ENCODE measurements at regions not wholly inside any gene's neighbourhood (a gene's known extent, or its start where the extent isn't known, plus 50 kb on each side); places are given as distances from the start of the nearest gene placed in this dataset.

GRCh38 chr1:177891809-177892208 is 78.0 kb downstream of the SEC16B start:
- Histone ChIP-seq H3K4me1 (no peaks in the 10 kb centered on the region), H3K27me3 (no peaks in the 10 kb centered on the region), H3K27ac (no peak overlapping the region), H3K4me3 (no peak overlapping the region), H3K36me3 (no peaks in the 10 kb centered on the region), H3K9me3 (no peaks in the 10 kb centered on the region)
- intact Hi-C loops (cut with DNase I; ENCODE audit: low total_unique reads), result no loop called here
- TF ChIP-seq CTCF (IDR thresholded peaks at IDR 0.05) (no peak), POLR2A (IDR thresholded peaks at IDR 0.05) (no peak)
- DNase-seq, result no peak

- no peaks in the 10 kb centered on the region for H3K9me3 ChIP-seq
- H3K4me3 ChIP-seq, result no peak overlapping the region
- no peaks in the 10 kb centered on the region for H3K4me1 ChIP-seq
- no peak overlapping the region for H3K27ac ChIP-seq
- intact Hi-C loops (cut with DNase I; ENCODE audit: low total_unique reads), result no loop called here
- no peak for DNase-seq
- H3K36me3 ChIP-seq, result no peaks in the 10 kb centered on the region
- no peaks in the 10 kb centered on the region for H3K27me3 ChIP-seq
- no peak for TF ChIP-seq CTCF (IDR thresholded peaks at IDR 0.05)
Measured at GRCh38 chr1:177890479-177890878, 79.4 kb downstream of the SEC16B start.

GRCh38 chr1:177884479-177885021 is 85.3 kb downstream of the SEC16B start:
- Histone ChIP-seq H3K4me1 (no peaks in the 10 kb centered on the region), H3K4me3 (no peak overlapping the region), H3K36me3 (no peaks in the 10 kb centered on the region), H3K9me3 (no peaks in the 10 kb centered on the region), H3K27me3 (no peaks in the 10 kb centered on the region), H3K27ac (no peak overlapping the region)
- no peak for DNase-seq
- TF ChIP-seq POLR2A (IDR thresholded peaks at IDR 0.05) (no peak), CTCF (IDR thresholded peaks at IDR 0.05) (no peak)
- intact Hi-C loops (cut with DNase I; ENCODE audit: low total_unique reads), result no loop called here

- intact Hi-C loops (cut with DNase I; ENCODE audit: low total_unique reads), result no loop called here
- H3K4me1 ChIP-seq, result no peaks in the 10 kb centered on the region
- H3K4me3 ChIP-seq, result no peak overlapping the region
- no peak for DNase-seq
- no peak for TF ChIP-seq POLR2A (IDR thresholded peaks at IDR 0.05)
- TF ChIP-seq CTCF (IDR thresholded peaks at IDR 0.05), result no peak
- H3K27ac ChIP-seq, result no peak overlapping the region
- no peaks in the 10 kb centered on the region for H3K36me3 ChIP-seq
- H3K27me3 ChIP-seq, result no peaks in the 10 kb centered on the region
- no peaks in the 10 kb centered on the region for H3K9me3 ChIP-seq
Measured at GRCh38 chr1:177883581-177883980, 86.3 kb downstream of the SEC16B start.

- intact Hi-C loops (cut with DNase I; ENCODE audit: low total_unique reads), result no loop called here
- Histone ChIP-seq H3K36me3 (no peaks in the 10 kb centered on the region), H3K4me1 (no peaks in the 10 kb centered on the region), H3K9me3 (no peaks in the 10 kb centered on the region), H3K27me3 (no peaks in the 10 kb centered on the region), H3K4me3 (no peak overlapping the region), H3K27ac (no peak overlapping the region)
- TF ChIP-seq CTCF (IDR thresholded peaks at IDR 0.05) (no peak), POLR2A (IDR thresholded peaks at IDR 0.05) (no peak)
- no peak for DNase-seq
Measured at GRCh38 chr1:177880339-177880891, 89.4 kb downstream of the SEC16B start.

Data from uterus (tissue), 3 donors.